K562 (cell line): ENCODE measurements at regions not wholly inside any gene's neighbourhood (a gene's known extent, or its start where the extent isn't known, plus 50 kb on each side); places are given as distances from the start of the nearest gene placed in this dataset.

ENCODE experiments used
- ARNT ChIP-seq, 2 experiments: fragments of 450-650 bp; IDR thresholded peaks; 2 replicates each; pipeline ENCODE4 v1.6.1; 2016; ENCODE audit warnings: mild to moderate bottlenecking in 1 of 2
- CREB5 ChIP-seq: fragments of 250-450 bp; sonication (Bioruptor Pico); IDR thresholded peaks from 2 replicates; pipeline ENCODE4 v1.5.0; 2020; ENCODE audit warnings: mild to moderate bottlenecking
- E2F6 ChIP-seq, 2 experiments: IDR thresholded peaks; 2 replicates each; pipeline ENCODE4 v1.6.1; 2011; ENCODE audit warnings: borderline replicate concordance in 1 of 2, control low read depth in 1 of 2, low read depth in 1 of 2, low read length in 1 of 2, mild to moderate bottlenecking in 1 of 2, mixed read lengths in 1 of 2, moderate library complexity in 1 of 2; ENCODE audit not compliant: insufficient read depth in 1 of 2, insufficient read length in 1 of 2, poor library complexity in 1 of 2, severe bottlenecking in 1 of 2; ENCODE audit errors: extremely low read depth in 1 of 2
- JUN ChIP-seq, 2 experiments: sonication (generic) in 1 of 2; formaldehyde crosslinking in 1 of 2; IDR thresholded peaks; 2 replicates each; pipeline versions ENCODE4 v1.6.1 to v1.8.0; 2012 to 2022; ENCODE audit warnings: borderline replicate concordance in 2 of 2, mild to moderate bottlenecking in 2 of 2, improper control_type of control experiment in 1 of 2, low read depth in 1 of 2, low read length in 1 of 2, missing genetic modification reagents in 1 of 2
- KDM4B ChIP-seq, 2 experiments: fragments of 450-650 bp in 1 of 2; sonication (generic) in 1 of 2; IDR thresholded peaks; 2 replicates each; pipeline ENCODE4 v1.6.1; 2016 to 2017; ENCODE audit warnings: borderline replicate concordance in 2 of 2, antibody characterized with exemption in 1 of 2, low read depth in 1 of 2, mild to moderate bottlenecking in 1 of 2
- KDM5B ChIP-seq: fragments of 200-600 bp; sonication (generic); IDR thresholded peaks from 2 replicates; pipeline ENCODE4 v1.6.1; 2012; ENCODE audit warnings: low read depth, mild to moderate bottlenecking, moderate library complexity, low read length, control low read depth, inconsistent platforms; ENCODE audit not compliant: insufficient replicate concordance
- MXI1 ChIP-seq: IDR thresholded peaks from 2 replicates; pipeline ENCODE4 v1.6.1; 2011; ENCODE audit warnings: low read depth, mild to moderate bottlenecking, improper control_type of control experiment, low read length
- NELFE ChIP-seq: IDR thresholded peaks from 2 replicates; pipeline ENCODE4 v1.6.1; 2011; ENCODE audit warnings: mild to moderate bottlenecking; ENCODE audit not compliant: insufficient read depth, insufficient read length
- POLR2G ChIP-seq: fragments of 200-400 bp; formaldehyde crosslinking; IDR thresholded peaks from 2 replicates; pipeline ENCODE4 v1.6.1; 2017; ENCODE audit warnings: low read depth, mild to moderate bottlenecking, antibody characterized with exemption, low read length, moderate library complexity
- SIN3B ChIP-seq: fragments of 450-650 bp; IDR thresholded peaks from 2 replicates; pipeline ENCODE4 v1.6.1; 2017; ENCODE audit warnings: low read depth, mild to moderate bottlenecking, moderate library complexity
- SIX5 ChIP-seq, 2 experiments: IDR thresholded peaks; 2 replicates each; pipeline ENCODE4 v1.6.1; 2011; ENCODE audit warnings: low read length in 2 of 2, borderline replicate concordance in 1 of 2, low read depth in 1 of 2, mild to moderate bottlenecking in 1 of 2, moderate library complexity in 1 of 2; ENCODE audit not compliant: insufficient read depth in 1 of 2
- TFAP4 ChIP-seq: sonication (generic); formaldehyde crosslinking; IDR thresholded peaks from 2 replicates; pipeline ENCODE4 v1.8.0; 2022; ENCODE audit warnings: missing genetic modification reagents, mild to moderate bottlenecking, moderate library complexity, borderline replicate concordance
- ZFP36 ChIP-seq: fragments of 150-350 bp; IDR thresholded peaks from 2 replicates; pipeline ENCODE4 v1.6.1; 2018; ENCODE audit warnings: low read length, low read depth; ENCODE audit not compliant: partially characterized antibody
- ZNF395 ChIP-seq: fragments of 200-800 bp; sonication (Bioruptor generic); IDR thresholded peaks from 2 replicates; pipeline ENCODE4 v1.6.1; 2017; ENCODE audit warnings: missing genetic modification characterization, missing compliant biosample characterization
- ZNF449 ChIP-seq: fragments of 250-450 bp; sonication (Bioruptor Pico); IDR thresholded peaks from 2 replicates; pipeline ENCODE4 v1.8.0; 2022; ENCODE audit warnings: moderate library complexity, mild to moderate bottlenecking, inconsistent platforms
- ZNF583 ChIP-seq: fragments of 250-450 bp; sonication (Bioruptor Pico); IDR thresholded peaks from 2 replicates; pipeline ENCODE4 v1.4.0; 2020
- ZNF644 ChIP-seq: fragments of 200-800 bp; sonication (Bioruptor generic); IDR thresholded peaks from 2 replicates; pipeline ENCODE4 v1.6.1; 2016; ENCODE audit warnings: low read depth, missing genetic modification characterization, missing compliant biosample characterization
- ZNF707 ChIP-seq: fragments of 250-450 bp; sonication (Bioruptor Pico); conservative IDR thresholded peaks from 2 replicates; pipeline ENCODE4 v1.8.0; 2022; ENCODE audit warnings: inconsistent platforms, mild to moderate bottlenecking, moderate library complexity
- ZNF77 ChIP-seq: fragments of 250-450 bp; sonication (Bioruptor Pico); IDR thresholded peaks from 2 replicates; pipeline ENCODE4 v1.5.0; 2020

- 0 out of 2 replicates have a peak, but pooled peaks have one; percentile 64 for TF ChIP-seq TFAP4 (CRISPR knock-in tag)
- TF ChIP-seq NELFE = no peak
- 0 out of 2 replicates have a peak, but pooled peaks have one; percentile 47 for TF ChIP-seq JUN (IDR thresholded peaks at IDR 0.05; ENCODE audit: borderline replicate concordance, low read depth, low read length)
- TF ChIP-seq JUN (CRISPR knock-in tag; IDR thresholded peaks at IDR 0.05; ENCODE audit: borderline replicate concordance) = no peak
- TF ChIP-seq ZNF395 = peak; percentile 16; the same call in 1 of the 2 replicates
- TF ChIP-seq KDM5B = peak; percentile 74
- TF ChIP-seq E2F6 (IDR thresholded peaks at IDR 0.05; ENCODE audit: borderline replicate concordance in 1 of 2, extremely low read depth in 1 of 2, insufficient read depth in 1 of 2, insufficient read length in 1 of 2, low read depth in 1 of 2, low read length in 1 of 2, poor library complexity in 1 of 2, severe bottlenecking in 1 of 2) = peak in 1 of 2 experiments; percentile 61
- TF ChIP-seq ZNF77 (CRISPR knock-in tag) = no peak
- TF ChIP-seq ZFP36 = no peak
- TF ChIP-seq ZNF449 (CRISPR knock-in tag) = 0 out of 2 replicates have a peak, but pooled peaks have one; percentile 20
- TF ChIP-seq CREB5 (CRISPR knock-in tag) = no peak
- peak; percentile 48; the same call in 1 of the 2 replicates for TF ChIP-seq ZNF583 (CRISPR knock-in tag)
- no peak for TF ChIP-seq KDM4B (IDR thresholded peaks at IDR 0.05; ENCODE audit: borderline replicate concordance in 2 of 2, low read depth in 1 of 2)
- no peak for TF ChIP-seq SIX5 (IDR thresholded peaks at IDR 0.05; ENCODE audit: borderline replicate concordance in 1 of 2, insufficient read depth in 1 of 2, low read depth in 1 of 2, low read length in 2 of 2)
- 0 out of 2 replicates have a peak, but pooled peaks have one; percentile 42 for TF ChIP-seq ZNF707 (CRISPR knock-in tag)
- TF ChIP-seq SIN3B = no peak
- peak; percentile 1 to 65; a peak in 2 of 4 replicates for TF ChIP-seq ARNT (IDR thresholded peaks at IDR 0.05)
- peak; percentile 58; the same call in 1 of the 2 replicates for TF ChIP-seq POLR2G
- TF ChIP-seq MXI1 = no peak
- TF ChIP-seq ZNF644 = no peak; the same call in 1 of the 2 replicates
Observed at GRCh38 chr6:28757429-28758045, 166.2 kb downstream of the TRIM27 start (continued).
